MG63 (cell line): ENCODE measurements at regions not wholly inside any gene's neighbourhood (a gene's known extent, or its start where the extent isn't known, plus 50 kb on each side); places are given as distances from the start of the nearest gene placed in this dataset.

Experiments used
- DNase-seq: peaks from one replicate; pipeline ENCODE4 v3.0.0-alpha.2; 2020
- H3K27me3 ChIP-seq: fragments of 250-450 bp; sonication (Bioruptor Pico); 2 replicates; pipeline ENCODE4 v1.5.1; 2020; ENCODE audit warnings: mild to moderate bottlenecking, moderate library complexity
- H3K36me3 ChIP-seq: fragments of 250-450 bp; sonication (Bioruptor Pico); 2 replicates; pipeline ENCODE4 v1.5.1; 2020; ENCODE audit warnings: mild to moderate bottlenecking, moderate library complexity
- H3K4me3 ChIP-seq: fragments of 250-450 bp; sonication (Bioruptor Pico); 2 replicates; pipeline ENCODE4 v1.5.1; 2020; ENCODE audit warnings: mild to moderate bottlenecking, moderate library complexity
- H3K9me3 ChIP-seq: fragments of 250-450 bp; sonication (Bioruptor Pico); 2 replicates; pipeline ENCODE4 v1.5.1; 2020; ENCODE audit warnings: mild to moderate bottlenecking, moderate library complexity

GRCh38 chr6:50187351-50187921 lies 137.7 kb upstream of the DEFB112 start:
- H3K9me3 ChIP-seq: no peaks in the 10 kb centered on the region
- no peaks in the 10 kb centered on the region for H3K36me3 ChIP-seq

GRCh38 chr6:50198245-50198644 lies 148.5 kb upstream of the DEFB112 start:
- Histone ChIP-seq H3K9me3 (no peaks in the 10 kb centered on the region), H3K27me3 (peaks cover 19% of the 10 kb centered on the region), H3K4me3 (no peak overlapping the region), H3K36me3 (no peaks in the 10 kb centered on the region)
- no peak for DNase-seq

More at GRCh38 chr6:50187351-50187921, 137.7 kb upstream of the DEFB112 start:
- DNase-seq: no peak
- no peak overlapping the region for H3K4me3 ChIP-seq
- H3K27me3 ChIP-seq: no peaks in the 10 kb centered on the region

DNA sequence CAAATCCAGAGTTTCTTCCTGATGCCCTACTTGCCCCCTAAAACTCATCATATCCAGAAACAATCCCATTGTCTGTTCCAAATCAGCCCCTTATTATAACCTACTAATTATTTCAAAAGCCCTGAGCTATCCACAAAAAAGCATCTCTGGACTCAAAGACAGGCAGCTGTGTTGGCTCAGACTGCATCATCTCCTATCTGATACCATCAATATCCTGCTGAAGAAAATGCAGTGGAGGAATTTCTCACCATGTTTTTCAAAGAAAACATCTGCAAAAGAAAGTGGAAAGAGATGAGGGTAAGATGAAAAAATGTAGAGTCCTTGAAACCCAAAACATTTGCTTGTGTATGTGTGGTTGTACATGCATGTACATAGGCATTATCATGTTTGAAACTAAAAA lies 153.0 kb upstream of the DEFB112 start:
- no peaks in the 10 kb centered on the region for H3K36me3 ChIP-seq
- no peak overlapping the region for H3K4me3 ChIP-seq
- H3K9me3 ChIP-seq: no peaks in the 10 kb centered on the region
- no peak for DNase-seq
- H3K27me3 ChIP-seq: peaks cover 7% of the 10 kb centered on the region; the same call in 1 of the 2 replicates

- no peak for DNase-seq
- Histone ChIP-seq H3K4me3 (no peak overlapping the region), H3K36me3 (no peaks in the 10 kb centered on the region), H3K9me3 (no peaks in the 10 kb centered on the region), H3K27me3 (no peaks in the 10 kb centered on the region)
Observed at GRCh38 chr6:50211582-50211981, 161.9 kb upstream of the DEFB112 start.

DNA sequence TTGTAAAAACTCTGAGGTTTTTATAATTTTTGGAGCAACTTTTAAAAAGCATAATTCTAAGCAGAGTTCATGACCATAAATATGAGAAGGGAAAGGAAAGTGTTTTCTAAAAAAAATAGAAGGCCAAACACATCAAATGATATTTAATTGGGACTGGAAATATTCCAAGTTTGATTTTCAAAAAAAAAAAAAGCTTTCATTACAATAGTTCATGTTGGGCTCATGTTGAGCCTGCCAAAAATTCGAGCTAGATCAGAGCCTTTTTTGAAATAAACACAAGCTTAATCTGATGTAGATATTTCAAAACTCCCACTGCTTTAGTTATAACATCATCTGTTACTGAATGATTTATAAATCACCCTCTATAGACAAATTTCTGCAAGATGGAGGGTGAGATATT lies 163.4 kb upstream of the DEFB112 start:
- DNase-seq: no peak
- no peaks in the 10 kb centered on the region for H3K27me3 ChIP-seq
- H3K9me3 ChIP-seq: no peaks in the 10 kb centered on the region
- H3K36me3 ChIP-seq: no peaks in the 10 kb centered on the region
- no peak overlapping the region for H3K4me3 ChIP-seq

DNA sequence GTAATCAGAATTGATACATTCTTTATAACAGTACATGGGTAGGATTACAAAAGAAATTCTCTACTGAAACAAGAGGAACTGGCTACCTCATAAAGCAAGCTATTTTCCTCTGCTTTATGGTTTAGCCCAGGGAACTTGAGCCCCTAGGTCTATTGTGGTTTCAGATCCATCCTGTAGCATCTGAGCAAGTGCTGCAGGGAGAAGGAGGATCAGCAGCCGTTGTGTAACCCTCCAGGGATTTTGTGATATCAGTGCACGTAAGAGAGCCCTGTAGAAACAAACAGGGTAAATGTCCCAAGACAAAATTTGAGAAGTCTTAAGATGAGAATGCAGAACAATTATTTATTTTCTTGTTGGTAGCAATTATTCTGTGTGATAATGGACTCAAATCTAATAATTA lies 165.2 kb upstream of the DEFB112 start:
- H3K27me3 ChIP-seq: no peaks in the 10 kb centered on the region
- no peaks in the 10 kb centered on the region for H3K9me3 ChIP-seq
- no peaks in the 10 kb centered on the region for H3K36me3 ChIP-seq
- no peak overlapping the region for H3K4me3 ChIP-seq
- DNase-seq: no peak

DNA sequence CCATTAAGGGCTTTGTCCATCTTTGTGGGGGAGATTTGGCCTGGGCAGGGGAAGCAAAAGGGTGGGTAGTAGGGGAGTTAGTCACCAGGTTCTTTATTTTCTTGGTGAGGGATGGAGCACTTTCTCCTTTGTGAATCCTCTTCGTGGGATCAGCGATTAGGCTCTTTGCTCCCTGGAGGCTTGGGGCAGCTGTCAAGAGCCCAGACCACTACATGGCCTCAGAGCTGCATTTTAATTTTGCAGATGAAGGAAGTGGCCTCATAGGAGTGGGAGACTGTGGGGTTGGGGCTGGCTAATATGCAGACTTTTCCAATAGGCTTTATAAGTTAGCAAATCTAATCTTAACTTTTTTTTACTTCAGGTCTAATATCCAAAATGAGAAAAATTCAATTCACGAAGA lies 168.1 kb upstream of the DEFB112 start:
- Histone ChIP-seq H3K27me3 (peaks cover 17% of the 10 kb centered on the region), H3K4me3 (no peak overlapping the region), H3K36me3 (no peaks in the 10 kb centered on the region), H3K9me3 (0 out of 2 replicates have a peak, but pooled peaks cover under 1% of the 10 kb centered on the region)
- DNase-seq: no peak

DNA sequence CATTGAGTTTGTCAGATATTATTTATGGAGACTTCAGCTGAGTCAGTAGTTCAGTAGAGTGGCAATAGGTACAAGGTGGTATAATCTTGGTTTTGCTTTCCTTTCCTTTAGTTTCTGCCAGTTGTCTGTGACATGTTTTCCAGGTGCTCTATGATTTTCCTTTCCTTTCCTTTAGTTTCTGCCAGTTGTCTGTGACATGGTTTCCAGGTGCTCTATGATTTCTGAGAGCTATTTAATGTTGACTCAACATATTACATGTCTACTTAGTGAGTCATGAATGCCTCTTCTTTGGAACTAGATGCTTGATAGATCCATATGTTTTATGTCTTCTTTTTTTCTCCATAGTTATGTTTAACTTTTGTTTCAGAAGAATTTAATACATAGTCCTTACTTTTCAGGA lies 186.4 kb upstream of the DEFB112 start:
- Histone ChIP-seq H3K4me3 (no peak overlapping the region), H3K36me3 (no peaks in the 10 kb centered on the region), H3K27me3 (peaks cover 2% of the 10 kb centered on the region; the same call in 1 of the 2 replicates), H3K9me3 (no peaks in the 10 kb centered on the region)
- no peak for DNase-seq

DNA sequence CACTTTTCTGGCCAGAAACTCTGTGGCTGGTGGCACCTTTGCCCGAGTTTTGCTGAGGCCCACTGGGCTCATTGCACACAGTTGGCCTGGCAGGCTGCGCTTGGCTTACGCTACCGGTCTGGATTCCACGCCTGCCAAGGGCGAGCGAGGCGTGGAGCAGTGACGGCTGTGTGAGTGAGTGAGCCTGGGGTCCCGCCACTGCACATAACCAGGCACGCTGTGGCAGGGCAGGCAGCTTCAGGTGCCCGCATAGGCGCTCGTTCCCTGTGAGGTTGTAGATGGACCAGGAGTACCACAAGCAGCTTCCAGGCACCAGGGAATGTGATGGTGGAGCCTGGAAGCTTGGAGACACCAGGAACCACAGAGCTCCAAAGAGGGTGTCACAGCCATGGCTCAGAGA lies 190.1 kb upstream of the DEFB112 start:
- Histone ChIP-seq H3K27me3 (peaks cover under 1% of the 10 kb centered on the region; the same call in 1 of the 2 replicates), H3K9me3 (no peaks in the 10 kb centered on the region), H3K4me3 (no peak overlapping the region), H3K36me3 (no peaks in the 10 kb centered on the region)
- no peak for DNase-seq

DNA sequence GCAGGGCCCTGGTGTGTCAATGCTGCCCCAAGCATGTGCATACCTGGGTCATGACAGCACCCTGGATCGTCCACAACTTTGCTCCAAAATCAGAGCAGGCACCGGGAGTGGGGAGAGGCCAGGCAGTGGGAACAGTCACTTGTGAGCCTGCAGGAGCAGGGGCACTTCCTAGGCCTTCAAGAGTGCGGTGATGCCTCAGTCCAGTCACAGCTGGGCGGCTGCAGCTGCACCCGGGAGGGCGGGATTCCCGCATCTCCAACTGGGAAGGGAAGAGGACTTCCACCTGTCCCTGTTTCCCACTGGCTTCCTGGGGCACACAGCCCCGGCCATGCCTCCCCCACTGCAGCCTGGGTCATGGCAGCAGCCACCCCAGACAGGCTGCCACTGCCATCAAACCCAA lies 191.3 kb upstream of the DEFB112 start:
- H3K9me3 ChIP-seq: no peaks in the 10 kb centered on the region
- DNase-seq: no peak
- no peak overlapping the region for H3K4me3 ChIP-seq
- H3K36me3 ChIP-seq: no peaks in the 10 kb centered on the region
- no peaks in the 10 kb centered on the region; the same call in 1 of the 2 replicates for H3K27me3 ChIP-seq

DNA sequence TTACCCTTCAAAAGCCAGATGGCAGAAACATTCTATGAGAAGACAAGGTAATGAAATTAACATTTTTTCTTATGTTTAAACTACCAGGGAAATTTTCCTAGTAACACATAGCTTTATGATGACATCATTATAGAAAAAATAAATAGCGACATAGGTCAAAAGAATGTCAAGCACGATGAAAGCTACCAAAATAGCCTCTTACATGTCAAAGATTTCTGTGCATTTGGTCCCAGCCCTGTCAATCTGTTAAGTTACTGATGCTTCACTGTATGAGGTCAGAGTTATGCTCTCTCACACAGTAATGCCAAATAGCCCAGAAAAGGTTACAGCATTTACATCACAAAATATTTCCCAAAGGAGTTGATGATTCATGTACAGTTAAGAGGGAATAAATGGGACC lies 199.8 kb upstream of the DEFB112 start:
- DNase-seq: peak; percentile 51
- H3K9me3 ChIP-seq: no peaks in the 10 kb centered on the region
- no peaks in the 10 kb centered on the region for H3K27me3 ChIP-seq
- no peaks in the 10 kb centered on the region for H3K36me3 ChIP-seq
- no peak overlapping the region for H3K4me3 ChIP-seq

DNA sequence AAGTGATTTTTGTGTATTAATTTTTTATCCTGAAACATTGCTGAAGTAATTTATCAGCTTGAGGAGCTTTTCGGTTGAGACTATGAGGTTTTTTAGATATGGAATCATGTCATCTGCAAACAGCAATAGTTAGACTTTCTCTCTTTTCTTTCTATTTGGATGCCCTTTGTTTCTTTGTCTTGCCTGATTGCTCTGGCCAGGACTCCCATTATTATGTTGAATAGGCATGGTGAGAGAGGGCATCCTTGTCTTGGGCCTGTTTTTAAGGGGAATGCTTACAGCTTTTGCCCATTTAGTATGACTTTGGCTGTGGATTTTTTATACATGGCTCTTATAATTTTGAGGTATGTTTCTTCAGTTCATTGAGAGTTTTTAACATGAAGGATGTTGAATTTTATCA lies 207.6 kb upstream of the DEFB112 start:
- no peaks in the 10 kb centered on the region for H3K27me3 ChIP-seq
- no peaks in the 10 kb centered on the region; the same call in 1 of the 2 replicates for H3K9me3 ChIP-seq
- no peak for DNase-seq
- no peaks in the 10 kb centered on the region for H3K36me3 ChIP-seq
- H3K4me3 ChIP-seq: no peak overlapping the region

- Histone ChIP-seq H3K9me3 (no peaks in the 10 kb centered on the region; the same call in 1 of the 2 replicates), H3K36me3 (no peaks in the 10 kb centered on the region), H3K27me3 (peaks cover 4% of the 10 kb centered on the region), H3K4me3 (no peak overlapping the region)
- no peak for DNase-seq
Observed at GRCh38 chr6:50259903-50260302, 210.2 kb upstream of the DEFB112 start.

DNA sequence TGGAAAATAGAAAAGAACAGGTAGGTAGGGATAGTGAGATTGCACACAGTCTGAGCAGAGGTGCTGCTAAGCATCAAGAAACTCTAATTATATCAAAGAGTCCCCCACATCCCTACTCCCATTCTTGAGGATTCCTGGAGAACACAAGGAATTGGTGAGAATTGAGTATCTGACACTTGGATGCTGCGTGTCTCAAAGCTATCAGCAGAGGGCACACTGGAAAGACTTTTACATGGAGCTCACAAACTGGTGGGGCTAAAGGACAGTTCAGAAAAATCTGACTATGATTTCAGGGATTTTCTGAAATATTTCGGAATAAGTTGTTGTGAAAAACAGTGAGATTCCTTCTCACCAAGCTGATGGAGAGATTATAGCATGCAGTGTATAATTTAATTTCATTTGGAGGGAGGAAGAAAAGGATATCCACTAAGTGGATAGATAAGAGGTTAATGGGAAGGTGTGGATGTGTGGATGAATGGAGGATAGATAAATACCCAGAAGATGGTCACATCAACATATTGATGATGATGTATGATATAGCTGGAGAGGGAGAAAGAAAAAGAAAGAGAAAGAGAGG lies 215.4 kb upstream of the DEFB112 start:
- Histone ChIP-seq H3K36me3 (no peaks in the 10 kb centered on the region), H3K27me3 (peaks cover 4% of the 10 kb centered on the region), H3K9me3 (no peaks in the 10 kb centered on the region), H3K4me3 (no peak overlapping the region)
- peak; percentile 49 for DNase-seq

GRCh38 chr6:50270415-50270814 lies 220.7 kb upstream of the DEFB112 start:
- H3K36me3 ChIP-seq: no peaks in the 10 kb centered on the region
- H3K27me3 ChIP-seq: no peaks in the 10 kb centered on the region
- H3K9me3 ChIP-seq: no peaks in the 10 kb centered on the region
- H3K4me3 ChIP-seq: no peak overlapping the region
- no peak for DNase-seq

DNA sequence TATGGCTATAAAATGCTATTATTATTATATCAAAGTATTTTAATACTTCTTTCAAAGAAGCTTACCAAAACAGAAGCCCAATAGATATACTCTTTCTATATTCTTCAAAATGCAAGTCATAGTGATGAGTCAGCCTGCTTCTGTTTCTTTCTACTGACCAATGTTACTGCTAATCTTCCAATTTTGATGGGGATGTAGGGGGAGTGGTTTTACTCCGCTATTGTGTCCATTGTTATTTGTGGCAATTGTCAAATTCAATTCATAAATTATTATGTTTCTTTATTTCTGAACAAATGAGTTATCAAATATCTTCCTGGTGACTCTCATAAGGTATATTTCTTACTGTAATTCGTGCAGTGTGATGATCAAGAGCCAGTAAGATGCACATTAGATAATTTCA lies 221.5 kb upstream of the DEFB112 start:
- Histone ChIP-seq H3K4me3 (no peak overlapping the region), H3K9me3 (0 out of 2 replicates have a peak, but pooled peaks cover 2% of the 10 kb centered on the region), H3K36me3 (no peaks in the 10 kb centered on the region), H3K27me3 (no peaks in the 10 kb centered on the region)
- no peak for DNase-seq

DNA sequence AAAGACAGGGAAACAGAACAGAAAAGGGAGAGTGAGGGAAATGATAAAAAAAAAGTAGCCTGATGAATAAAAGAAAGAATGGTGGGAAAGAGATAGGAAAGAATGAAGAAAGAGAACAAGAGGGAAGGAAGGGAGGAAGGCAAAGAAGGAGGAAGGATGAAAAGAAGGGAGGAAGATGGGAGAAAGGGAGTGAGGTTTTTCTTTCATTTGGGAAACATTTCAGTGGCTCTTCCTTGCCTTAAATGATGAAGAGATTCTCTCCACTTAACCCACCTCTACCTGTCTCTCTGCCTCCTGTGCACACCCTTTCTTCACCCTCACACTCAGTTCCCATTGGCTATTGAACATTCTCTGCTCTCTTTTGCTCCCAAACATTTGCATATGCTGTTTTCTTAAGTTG lies 222.1 kb upstream of the DEFB112 start:
- no peak for DNase-seq
- H3K27me3 ChIP-seq: no peaks in the 10 kb centered on the region
- 0 out of 2 replicates have a peak, but pooled peaks cover 2% of the 10 kb centered on the region for H3K9me3 ChIP-seq
- no peak overlapping the region for H3K4me3 ChIP-seq
- no peaks in the 10 kb centered on the region for H3K36me3 ChIP-seq

DNA sequence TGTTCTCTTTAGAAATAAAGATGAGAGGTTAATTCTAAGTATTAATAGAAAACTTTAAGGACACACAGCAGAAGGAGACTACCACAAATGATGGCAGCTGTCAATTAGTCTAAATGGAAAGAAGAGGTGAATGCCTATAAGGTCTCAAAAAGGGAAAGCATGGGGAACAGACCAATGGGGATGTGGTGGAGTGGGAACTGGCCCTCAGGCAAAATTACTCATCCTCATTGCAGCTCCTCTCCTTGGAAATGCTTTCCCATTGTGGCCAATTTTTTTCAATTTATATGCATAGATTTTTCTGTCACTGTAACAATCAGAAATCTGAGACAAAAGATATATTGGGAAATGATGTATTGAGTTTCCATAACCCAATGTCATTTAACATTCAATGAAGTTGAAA lies 222.9 kb upstream of the DEFB112 start:
- no peaks in the 10 kb centered on the region for H3K36me3 ChIP-seq
- H3K27me3 ChIP-seq: no peaks in the 10 kb centered on the region
- DNase-seq: peak; percentile 77
- no peak overlapping the region for H3K4me3 ChIP-seq
- 0 out of 2 replicates have a peak, but pooled peaks cover 2% of the 10 kb centered on the region for H3K9me3 ChIP-seq
